Osteocyte (in vitro differentiated cells): ENCODE measurements at regions not wholly inside any gene's neighbourhood (a gene's known extent, or its start where the extent isn't known, plus 50 kb on each side); places are given as distances from the start of the nearest gene placed in this dataset.

Source experiments
- DNase-seq: peaks from one replicate; pipeline ENCODE4 v3.0.0; 2021; ENCODE audit warnings: mixed read lengths; ENCODE audit not compliant: unreplicated experiment; ENCODE audit errors: extremely low spot score
- H3K27ac Mint-ChIP-seq: one replicate; pipeline ENCODE4 v1.8.0; 2021; ENCODE audit warnings: mild to moderate bottlenecking, mixed read lengths; ENCODE audit not compliant: unreplicated experiment
- H3K27me3 Mint-ChIP-seq: one replicate; pipeline ENCODE4 v1.8.0; 2021; ENCODE audit warnings: mixed read lengths; ENCODE audit not compliant: unreplicated experiment
- H3K36me3 Mint-ChIP-seq: one replicate; pipeline ENCODE4 v1.8.0; 2021; ENCODE audit warnings: mixed read lengths; ENCODE audit not compliant: unreplicated experiment
- H3K4me1 Mint-ChIP-seq: one replicate; pipeline ENCODE4 v1.8.0; 2021; ENCODE audit warnings: mixed read lengths; ENCODE audit not compliant: unreplicated experiment
- H3K4me3 Mint-ChIP-seq: one replicate; pipeline ENCODE4 v1.8.0; 2021; ENCODE audit warnings: mild to moderate bottlenecking, moderate library complexity, mixed read lengths; ENCODE audit not compliant: unreplicated experiment
- H3K9me3 Mint-ChIP-seq: one replicate; pipeline ENCODE4 v1.8.0; 2021; ENCODE audit warnings: mixed read lengths; ENCODE audit not compliant: unreplicated experiment
- TF ChIP-seq, protein P1 (sequence below): fragments of 200-600 bp; sonication (generic); IDR thresholded peaks from 2 replicates; pipeline ENCODE4 v1.5.0; 2021; ENCODE audit warnings: antibody characterized with exemption, mild to moderate bottlenecking, moderate library complexity

DNA sequence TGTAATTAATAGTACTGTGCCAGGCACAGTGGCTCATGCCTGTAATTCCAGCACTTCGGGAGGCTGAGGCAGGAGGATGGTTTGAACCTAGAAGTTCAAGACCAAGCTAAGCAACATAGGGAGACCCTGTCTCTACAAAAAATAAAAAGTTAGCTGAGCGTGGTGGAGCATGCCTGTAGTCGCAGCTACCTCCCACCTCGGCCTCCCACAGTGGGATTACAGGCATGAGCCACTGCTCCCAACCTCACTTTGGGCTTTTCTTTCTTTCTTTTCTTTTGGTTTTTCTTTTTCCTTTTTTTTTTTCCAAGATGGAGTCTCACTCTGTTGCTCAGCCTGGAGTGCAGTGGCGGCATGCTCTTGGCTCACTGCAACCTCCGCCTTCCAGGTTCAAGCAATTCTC is 137.8 kb downstream of the MRM1 start:
- peaks cover 3% of the 10 kb centered on the region for H3K9me3 Mint-ChIP-seq
- TF ChIP-seq, protein P1, sequence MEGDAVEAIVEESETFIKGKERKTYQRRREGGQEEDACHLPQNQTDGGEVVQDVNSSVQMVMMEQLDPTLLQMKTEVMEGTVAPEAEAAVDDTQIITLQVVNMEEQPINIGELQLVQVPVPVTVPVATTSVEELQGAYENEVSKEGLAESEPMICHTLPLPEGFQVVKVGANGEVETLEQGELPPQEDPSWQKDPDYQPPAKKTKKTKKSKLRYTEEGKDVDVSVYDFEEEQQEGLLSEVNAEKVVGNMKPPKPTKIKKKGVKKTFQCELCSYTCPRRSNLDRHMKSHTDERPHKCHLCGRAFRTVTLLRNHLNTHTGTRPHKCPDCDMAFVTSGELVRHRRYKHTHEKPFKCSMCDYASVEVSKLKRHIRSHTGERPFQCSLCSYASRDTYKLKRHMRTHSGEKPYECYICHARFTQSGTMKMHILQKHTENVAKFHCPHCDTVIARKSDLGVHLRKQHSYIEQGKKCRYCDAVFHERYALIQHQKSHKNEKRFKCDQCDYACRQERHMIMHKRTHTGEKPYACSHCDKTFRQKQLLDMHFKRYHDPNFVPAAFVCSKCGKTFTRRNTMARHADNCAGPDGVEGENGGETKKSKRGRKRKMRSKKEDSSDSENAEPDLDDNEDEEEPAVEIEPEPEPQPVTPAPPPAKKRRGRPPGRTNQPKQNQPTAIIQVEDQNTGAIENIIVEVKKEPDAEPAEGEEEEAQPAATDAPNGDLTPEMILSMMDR: no peak
- no peak overlapping the region for H3K27ac Mint-ChIP-seq
- no peak overlapping the region for H3K4me3 Mint-ChIP-seq
- DNase-seq: no peak
- no peaks in the 10 kb centered on the region for H3K36me3 Mint-ChIP-seq
- no peaks in the 10 kb centered on the region for H3K4me1 Mint-ChIP-seq
- H3K27me3 Mint-ChIP-seq: peaks cover 37% of the 10 kb centered on the region

GRCh38 chr17:36740157-36740556 is 138.8 kb downstream of the MRM1 start:
- TF ChIP-seq, protein P1: no peak
- no peaks in the 10 kb centered on the region for H3K36me3 Mint-ChIP-seq
- peaks cover 8% of the 10 kb centered on the region for H3K9me3 Mint-ChIP-seq
- H3K27ac Mint-ChIP-seq: no peak overlapping the region
- DNase-seq: no peak
- peaks cover 37% of the 10 kb centered on the region for H3K27me3 Mint-ChIP-seq
- H3K4me1 Mint-ChIP-seq: no peaks in the 10 kb centered on the region
- H3K4me3 Mint-ChIP-seq: no peak overlapping the region

DNA sequence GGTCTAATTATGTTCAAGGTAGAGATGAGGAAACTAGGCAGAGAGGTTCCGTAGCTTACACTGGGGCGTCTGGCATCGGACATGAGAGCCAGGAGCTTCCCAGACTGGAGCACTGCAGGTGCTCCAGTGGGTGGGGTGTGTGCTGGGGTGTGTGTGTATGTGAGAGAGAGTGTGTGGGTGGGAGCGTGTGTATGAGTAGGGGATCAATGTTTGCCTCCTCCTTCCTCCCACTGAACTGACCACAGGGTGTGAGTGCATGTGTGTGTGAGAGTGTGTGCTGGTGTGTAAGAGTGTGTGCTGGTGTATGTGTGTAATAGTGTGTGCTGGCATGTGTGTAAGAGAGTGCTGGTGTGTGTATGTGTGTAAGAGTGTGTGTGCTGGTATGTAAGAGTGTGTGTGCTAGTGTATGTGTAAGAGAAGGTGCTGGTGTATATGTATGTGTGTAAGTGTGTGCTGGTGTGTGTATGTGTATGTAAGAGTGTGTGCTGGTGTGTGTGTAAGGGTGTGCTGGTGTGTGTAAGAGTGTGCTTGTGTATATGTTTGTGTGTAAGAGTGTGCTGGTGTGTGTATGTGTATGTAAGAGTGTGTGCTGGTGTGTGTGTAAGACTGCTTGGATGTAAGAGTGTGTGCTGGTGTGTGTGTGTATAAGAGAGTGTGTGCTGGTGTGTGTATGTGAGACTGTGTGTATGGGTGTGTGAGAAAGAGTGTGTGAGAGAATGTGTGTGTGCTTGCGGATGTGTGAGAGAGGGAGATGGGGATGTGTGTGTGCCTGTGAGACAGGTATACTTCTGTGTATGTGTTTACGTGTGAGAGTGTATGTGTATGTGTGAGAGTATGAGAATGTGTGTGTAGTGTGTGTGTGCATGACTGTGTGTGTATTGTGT is 139.9 kb downstream of the MRM1 start:
- no peak overlapping the region for H3K27ac Mint-ChIP-seq
- peaks cover 8% of the 10 kb centered on the region for H3K9me3 Mint-ChIP-seq
- no peak overlapping the region for H3K4me3 Mint-ChIP-seq
- DNase-seq: no peak
- H3K4me1 Mint-ChIP-seq: no peaks in the 10 kb centered on the region
- H3K27me3 Mint-ChIP-seq: peaks cover 37% of the 10 kb centered on the region
- TF ChIP-seq, protein P1: no peak
- H3K36me3 Mint-ChIP-seq: no peaks in the 10 kb centered on the region

- H3K9me3 Mint-ChIP-seq: peaks cover 8% of the 10 kb centered on the region
- H3K4me3 Mint-ChIP-seq: no peak overlapping the region
- TF ChIP-seq, protein P1: no peak
- H3K27me3 Mint-ChIP-seq: peaks cover 39% of the 10 kb centered on the region
- no peak for DNase-seq
- no peak overlapping the region for H3K27ac Mint-ChIP-seq
- no peaks in the 10 kb centered on the region for H3K4me1 Mint-ChIP-seq
- H3K36me3 Mint-ChIP-seq: no peaks in the 10 kb centered on the region
Observed at GRCh38 chr17:36742267-36743000, 141.1 kb downstream of the MRM1 start.

DNA sequence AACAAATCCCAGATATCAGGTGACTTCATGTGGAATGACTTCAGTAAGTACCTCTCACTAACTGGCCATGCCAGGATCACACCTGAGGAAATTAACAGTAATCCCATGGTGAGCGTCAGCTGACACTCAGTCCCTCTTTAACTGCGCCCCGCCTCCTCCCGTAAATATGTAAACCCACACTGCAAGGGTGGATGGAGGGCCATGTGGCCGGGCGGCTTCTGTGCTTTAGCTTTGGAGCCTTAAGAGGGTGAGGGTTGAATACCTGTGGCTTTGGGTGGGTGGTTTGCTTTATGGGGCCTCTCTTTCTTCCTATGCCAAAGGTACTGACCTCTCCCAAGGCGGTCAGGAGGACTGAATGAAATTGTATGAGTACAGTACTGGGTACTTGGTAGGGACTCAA is 141.7 kb downstream of the MRM1 start:
- TF ChIP-seq, protein P1: no peak
- no peak for DNase-seq
- H3K4me1 Mint-ChIP-seq: no peaks in the 10 kb centered on the region
- peaks cover 34% of the 10 kb centered on the region for H3K27me3 Mint-ChIP-seq
- H3K4me3 Mint-ChIP-seq: no peak overlapping the region
- H3K9me3 Mint-ChIP-seq: peaks cover 8% of the 10 kb centered on the region
- H3K36me3 Mint-ChIP-seq: no peaks in the 10 kb centered on the region
- no peak overlapping the region for H3K27ac Mint-ChIP-seq
